HL-60 (cell line): ENCODE measurements at regions not wholly inside any gene's neighbourhood (a gene's known extent, or its start where the extent isn't known, plus 50 kb on each side); places are given as distances from the start of the nearest gene placed in this dataset.

Experiments used
- DNase-seq, 2 experiments: peaks; one replicate each; pipeline ENCODE4 v3.0.0-alpha.2; 2010 to 2020; ENCODE audit warnings: low read depth in 1 of 2, low spot score in 1 of 2
- H3K27ac ChIP-seq: fragments of 250-450 bp; sonication (Bioruptor Pico); replicated peaks from 2 replicates; pipeline ENCODE4 v1.5.1; 2020; ENCODE audit warnings: mild to moderate bottlenecking, moderate library complexity
- H3K27me3 ChIP-seq: fragments of 250-450 bp; sonication (Bioruptor Pico); 2 replicates; pipeline ENCODE4 v1.5.1; 2021; ENCODE audit warnings: mild to moderate bottlenecking, moderate library complexity; ENCODE audit not compliant: insufficient read depth, poor library complexity, severe bottlenecking
- H3K4me3 ChIP-seq: replicated peaks from 2 replicates; pipeline ENCODE4 v1.5.1; 2011; ENCODE audit warnings: mild to moderate bottlenecking, control low read depth, low read length; ENCODE audit not compliant: insufficient read depth
- GABPA ChIP-seq: IDR thresholded peaks from 2 replicates; pipeline ENCODE4 v1.6.1; 2012; ENCODE audit warnings: low read depth
- POLR2AphosphoS5 ChIP-seq: IDR thresholded peaks from 2 replicates; pipeline ENCODE4 v1.6.1; 2012; ENCODE audit warnings: low read depth
- SPI1 ChIP-seq: IDR thresholded peaks from 2 replicates; pipeline ENCODE4 v1.6.1; 2012; ENCODE audit warnings: low read depth, mild to moderate bottlenecking, borderline replicate concordance
- TF ChIP-seq, protein P1 (sequence below): IDR thresholded peaks from 2 replicates; pipeline ENCODE4 v1.6.1; 2012; ENCODE audit warnings: low read depth; ENCODE audit not compliant: insufficient replicate concordance
- TF ChIP-seq, protein P2 (sequence below): IDR thresholded peaks from one replicate; pipeline ENCODE4 v1.5.1; 2011; ENCODE audit warnings: low read length, control low read depth, inconsistent platforms; ENCODE audit not compliant: insufficient read depth

DNA sequence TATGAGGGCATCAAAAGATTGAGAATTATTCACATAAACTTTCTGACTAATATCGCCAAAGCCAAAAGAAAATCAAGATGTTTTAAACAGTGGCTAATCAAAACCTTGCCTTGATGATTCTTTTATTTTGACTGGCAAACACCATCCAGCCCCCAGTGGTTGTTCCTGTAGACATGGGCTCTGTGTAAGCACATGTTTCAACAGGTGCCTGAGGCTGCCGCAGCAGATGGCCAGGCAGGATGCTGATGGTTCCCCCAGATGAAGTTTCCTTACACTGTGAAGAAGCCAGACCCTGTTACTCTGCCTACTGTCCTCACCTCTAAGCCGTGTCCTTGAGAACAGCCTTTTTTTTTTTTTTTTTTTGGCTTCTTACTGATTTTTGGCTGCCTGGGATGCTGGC is 146.5 kb downstream of the RAB11FIP2 start:
- no peak for TF ChIP-seq SPI1
- no peak for TF ChIP-seq GABPA
- no peak for TF ChIP-seq POLR2AphosphoS5
- TF ChIP-seq, protein P1, sequence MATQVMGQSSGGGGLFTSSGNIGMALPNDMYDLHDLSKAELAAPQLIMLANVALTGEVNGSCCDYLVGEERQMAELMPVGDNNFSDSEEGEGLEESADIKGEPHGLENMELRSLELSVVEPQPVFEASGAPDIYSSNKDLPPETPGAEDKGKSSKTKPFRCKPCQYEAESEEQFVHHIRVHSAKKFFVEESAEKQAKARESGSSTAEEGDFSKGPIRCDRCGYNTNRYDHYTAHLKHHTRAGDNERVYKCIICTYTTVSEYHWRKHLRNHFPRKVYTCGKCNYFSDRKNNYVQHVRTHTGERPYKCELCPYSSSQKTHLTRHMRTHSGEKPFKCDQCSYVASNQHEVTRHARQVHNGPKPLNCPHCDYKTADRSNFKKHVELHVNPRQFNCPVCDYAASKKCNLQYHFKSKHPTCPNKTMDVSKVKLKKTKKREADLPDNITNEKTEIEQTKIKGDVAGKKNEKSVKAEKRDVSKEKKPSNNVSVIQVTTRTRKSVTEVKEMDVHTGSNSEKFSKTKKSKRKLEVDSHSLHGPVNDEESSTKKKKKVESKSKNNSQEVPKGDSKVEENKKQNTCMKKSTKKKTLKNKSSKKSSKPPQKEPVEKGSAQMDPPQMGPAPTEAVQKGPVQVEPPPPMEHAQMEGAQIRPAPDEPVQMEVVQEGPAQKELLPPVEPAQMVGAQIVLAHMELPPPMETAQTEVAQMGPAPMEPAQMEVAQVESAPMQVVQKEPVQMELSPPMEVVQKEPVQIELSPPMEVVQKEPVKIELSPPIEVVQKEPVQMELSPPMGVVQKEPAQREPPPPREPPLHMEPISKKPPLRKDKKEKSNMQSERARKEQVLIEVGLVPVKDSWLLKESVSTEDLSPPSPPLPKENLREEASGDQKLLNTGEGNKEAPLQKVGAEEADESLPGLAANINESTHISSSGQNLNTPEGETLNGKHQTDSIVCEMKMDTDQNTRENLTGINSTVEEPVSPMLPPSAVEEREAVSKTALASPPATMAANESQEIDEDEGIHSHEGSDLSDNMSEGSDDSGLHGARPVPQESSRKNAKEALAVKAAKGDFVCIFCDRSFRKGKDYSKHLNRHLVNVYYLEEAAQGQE: no peak
- TF ChIP-seq, protein P2, sequence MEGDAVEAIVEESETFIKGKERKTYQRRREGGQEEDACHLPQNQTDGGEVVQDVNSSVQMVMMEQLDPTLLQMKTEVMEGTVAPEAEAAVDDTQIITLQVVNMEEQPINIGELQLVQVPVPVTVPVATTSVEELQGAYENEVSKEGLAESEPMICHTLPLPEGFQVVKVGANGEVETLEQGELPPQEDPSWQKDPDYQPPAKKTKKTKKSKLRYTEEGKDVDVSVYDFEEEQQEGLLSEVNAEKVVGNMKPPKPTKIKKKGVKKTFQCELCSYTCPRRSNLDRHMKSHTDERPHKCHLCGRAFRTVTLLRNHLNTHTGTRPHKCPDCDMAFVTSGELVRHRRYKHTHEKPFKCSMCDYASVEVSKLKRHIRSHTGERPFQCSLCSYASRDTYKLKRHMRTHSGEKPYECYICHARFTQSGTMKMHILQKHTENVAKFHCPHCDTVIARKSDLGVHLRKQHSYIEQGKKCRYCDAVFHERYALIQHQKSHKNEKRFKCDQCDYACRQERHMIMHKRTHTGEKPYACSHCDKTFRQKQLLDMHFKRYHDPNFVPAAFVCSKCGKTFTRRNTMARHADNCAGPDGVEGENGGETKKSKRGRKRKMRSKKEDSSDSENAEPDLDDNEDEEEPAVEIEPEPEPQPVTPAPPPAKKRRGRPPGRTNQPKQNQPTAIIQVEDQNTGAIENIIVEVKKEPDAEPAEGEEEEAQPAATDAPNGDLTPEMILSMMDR: no peak
- no peak overlapping the region for H3K4me3 ChIP-seq
- H3K27ac ChIP-seq: no peak overlapping the region
- peaks cover 2% of the 10 kb centered on the region for H3K27me3 ChIP-seq
- DNase-seq: no peak

DNA sequence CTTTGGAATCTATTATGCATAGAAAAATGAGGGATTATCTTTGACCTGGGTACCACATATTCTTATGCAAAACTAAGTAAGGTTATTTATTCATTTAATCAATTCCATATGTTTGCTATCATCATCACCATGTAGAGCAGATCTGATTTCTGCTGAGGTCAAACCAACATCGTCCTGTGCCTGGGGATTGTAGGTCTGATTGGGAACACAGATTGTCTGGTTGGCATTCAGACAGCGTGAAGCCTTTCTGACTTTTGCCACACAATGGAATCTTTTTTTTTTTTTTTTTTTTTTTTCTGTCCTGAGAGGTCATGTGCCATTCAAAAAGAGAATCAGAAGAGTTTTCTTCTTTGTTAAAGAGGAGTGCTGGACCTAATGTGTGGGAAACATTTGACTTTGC is 142.9 kb downstream of the RAB11FIP2 start:
- TF ChIP-seq POLR2AphosphoS5 (no peak), SPI1 (no peak), GABPA (no peak)
- TF ChIP-seq, protein P2: no peak
- TF ChIP-seq, protein P1: no peak
- no peak for DNase-seq
- peaks cover 3% of the 10 kb centered on the region for H3K27me3 ChIP-seq

DNA sequence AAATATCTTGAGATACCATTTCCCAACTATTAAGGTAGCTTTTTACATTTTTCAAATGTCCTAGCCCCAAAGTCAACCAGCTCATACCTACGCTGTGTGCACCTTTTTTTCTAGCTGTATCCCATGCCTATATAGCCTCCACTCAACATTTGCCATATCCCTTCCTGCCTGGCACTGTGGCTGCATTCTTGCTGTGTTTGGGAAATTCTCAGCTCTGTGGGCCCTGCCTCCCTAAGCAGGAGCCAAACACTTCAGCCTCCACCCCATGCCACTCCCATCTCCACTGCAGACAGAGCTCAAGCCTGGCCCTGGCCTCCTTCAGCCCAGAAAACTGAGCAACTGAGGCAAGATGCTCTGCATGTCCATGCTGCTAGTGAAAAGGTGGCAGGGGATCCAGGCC is 141.3 kb downstream of the RAB11FIP2 start:
- Histone ChIP-seq H3K4me3 (no peak overlapping the region), H3K27me3 (peaks cover 3% of the 10 kb centered on the region), H3K27ac (no peak overlapping the region)
- DNase-seq: no peak
- no peak for TF ChIP-seq SPI1
- no peak for TF ChIP-seq POLR2AphosphoS5

More for the DNA sequence above, 142.9 kb downstream of the RAB11FIP2 start:
- no peak overlapping the region for H3K27ac ChIP-seq
- H3K4me3 ChIP-seq: no peak overlapping the region

DNA sequence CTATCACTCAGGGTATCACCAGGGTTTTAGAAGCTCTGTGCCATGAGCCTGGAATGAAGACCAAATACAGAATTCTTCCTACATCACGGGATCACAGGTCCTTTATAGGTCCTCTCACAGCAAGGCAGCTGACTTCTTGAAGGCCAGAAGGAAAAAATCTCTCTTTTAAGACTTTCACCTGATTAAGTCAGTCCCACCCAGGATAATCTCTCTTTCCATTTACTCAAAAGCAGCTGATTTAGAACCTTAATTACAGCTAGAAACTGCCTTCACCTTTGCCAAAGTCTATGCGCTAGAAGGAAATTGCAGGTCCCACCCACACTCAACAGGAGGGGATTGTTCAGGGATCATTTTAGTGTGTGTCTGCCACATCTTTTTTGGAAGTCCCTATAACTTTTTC is 135.1 kb downstream of the RAB11FIP2 start:
- H3K4me3 ChIP-seq: no peak overlapping the region
- H3K27ac ChIP-seq: no peak overlapping the region
- TF ChIP-seq SPI1 (no peak), POLR2AphosphoS5 (no peak)
- DNase-seq: no peak
- H3K27me3 ChIP-seq: peaks cover 7% of the 10 kb centered on the region

DNA sequence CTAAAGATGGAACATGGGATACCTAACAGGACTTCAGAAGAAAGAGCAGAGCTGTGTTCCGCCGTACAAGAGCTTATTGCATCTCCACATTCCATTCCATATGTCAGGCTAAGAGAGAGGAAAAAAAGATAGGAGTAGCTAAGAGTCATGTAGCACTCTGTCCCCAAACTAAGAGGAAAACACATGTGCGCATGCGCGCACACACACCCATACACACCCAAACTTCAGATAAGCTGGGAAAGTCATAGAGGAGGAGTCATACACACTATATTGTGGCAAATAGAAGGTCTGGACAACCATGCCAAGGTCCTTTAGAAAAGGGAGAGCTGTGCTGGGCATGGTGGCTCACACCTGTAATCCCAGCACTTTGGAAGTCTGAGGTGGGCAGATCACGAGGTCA is 132.4 kb downstream of the RAB11FIP2 start:
- no peak overlapping the region for H3K27ac ChIP-seq
- no peak for DNase-seq
- H3K27me3 ChIP-seq: peaks cover 4% of the 10 kb centered on the region
- TF ChIP-seq, protein P1: no peak
- TF ChIP-seq SPI1 (no peak), POLR2AphosphoS5 (no peak), GABPA (no peak)
- TF ChIP-seq, protein P2: no peak
- H3K4me3 ChIP-seq: no peak overlapping the region
